HEK293 (cell line): ENCODE measurements at regions not wholly inside any gene's neighbourhood (a gene's known extent, or its start where the extent isn't known, plus 50 kb on each side); places are given as distances from the start of the nearest gene placed in this dataset.

Experiments used
- CTCF ChIP-seq: fragments of 450-650 bp; formaldehyde crosslinking; IDR thresholded peaks from 2 replicates; pipeline ENCODE4 v1.5.1; 2016; ENCODE audit warnings: missing biosample characterization, missing genetic modification characterization
- RBAK ChIP-seq: fragments of 450-650 bp; formaldehyde crosslinking; IDR thresholded peaks from 2 replicates; pipeline ENCODE4 v1.5.1; 2016; ENCODE audit warnings: missing biosample characterization, missing genetic modification characterization
- ZNF704 ChIP-seq: fragments of 450-650 bp; formaldehyde crosslinking; IDR thresholded peaks from 2 replicates; pipeline ENCODE4 v1.5.1; 2016; ENCODE audit warnings: missing biosample characterization, missing genetic modification characterization
- TF ChIP-seq, protein P1 (sequence below): fragments of 450-650 bp; formaldehyde crosslinking; IDR thresholded peaks from 2 replicates; pipeline ENCODE4 v1.5.1; 2016; ENCODE audit warnings: missing biosample characterization, missing genetic modification characterization

DNA sequence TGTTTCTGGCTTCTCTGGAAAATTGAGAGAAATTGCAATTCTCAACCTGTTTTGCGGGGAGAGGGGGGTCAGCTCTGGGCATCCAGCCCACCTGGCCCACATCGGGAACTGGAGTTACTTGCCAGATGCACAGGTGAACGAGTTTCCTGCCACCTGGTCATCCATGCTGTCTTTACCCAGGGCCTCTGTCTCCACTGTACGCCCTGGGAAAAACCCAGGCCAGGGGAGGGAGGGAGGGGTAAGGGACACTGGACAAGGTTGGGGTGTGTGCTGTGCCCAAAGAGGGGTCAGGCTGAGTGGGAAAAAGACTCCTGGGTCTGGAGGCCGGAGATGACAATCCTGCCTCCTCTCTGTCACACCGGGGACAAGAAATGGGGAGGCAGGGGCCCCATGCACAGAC lies 307.6 kb downstream of the ZNF536 start:
- no peak for TF ChIP-seq CTCF (tag by site-specific recombination)
- no peak for TF ChIP-seq RBAK
- TF ChIP-seq, protein P1, sequence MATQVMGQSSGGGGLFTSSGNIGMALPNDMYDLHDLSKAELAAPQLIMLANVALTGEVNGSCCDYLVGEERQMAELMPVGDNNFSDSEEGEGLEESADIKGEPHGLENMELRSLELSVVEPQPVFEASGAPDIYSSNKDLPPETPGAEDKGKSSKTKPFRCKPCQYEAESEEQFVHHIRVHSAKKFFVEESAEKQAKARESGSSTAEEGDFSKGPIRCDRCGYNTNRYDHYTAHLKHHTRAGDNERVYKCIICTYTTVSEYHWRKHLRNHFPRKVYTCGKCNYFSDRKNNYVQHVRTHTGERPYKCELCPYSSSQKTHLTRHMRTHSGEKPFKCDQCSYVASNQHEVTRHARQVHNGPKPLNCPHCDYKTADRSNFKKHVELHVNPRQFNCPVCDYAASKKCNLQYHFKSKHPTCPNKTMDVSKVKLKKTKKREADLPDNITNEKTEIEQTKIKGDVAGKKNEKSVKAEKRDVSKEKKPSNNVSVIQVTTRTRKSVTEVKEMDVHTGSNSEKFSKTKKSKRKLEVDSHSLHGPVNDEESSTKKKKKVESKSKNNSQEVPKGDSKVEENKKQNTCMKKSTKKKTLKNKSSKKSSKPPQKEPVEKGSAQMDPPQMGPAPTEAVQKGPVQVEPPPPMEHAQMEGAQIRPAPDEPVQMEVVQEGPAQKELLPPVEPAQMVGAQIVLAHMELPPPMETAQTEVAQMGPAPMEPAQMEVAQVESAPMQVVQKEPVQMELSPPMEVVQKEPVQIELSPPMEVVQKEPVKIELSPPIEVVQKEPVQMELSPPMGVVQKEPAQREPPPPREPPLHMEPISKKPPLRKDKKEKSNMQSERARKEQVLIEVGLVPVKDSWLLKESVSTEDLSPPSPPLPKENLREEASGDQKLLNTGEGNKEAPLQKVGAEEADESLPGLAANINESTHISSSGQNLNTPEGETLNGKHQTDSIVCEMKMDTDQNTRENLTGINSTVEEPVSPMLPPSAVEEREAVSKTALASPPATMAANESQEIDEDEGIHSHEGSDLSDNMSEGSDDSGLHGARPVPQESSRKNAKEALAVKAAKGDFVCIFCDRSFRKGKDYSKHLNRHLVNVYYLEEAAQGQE (tag by site-specific recombination): no peak
- TF ChIP-seq ZNF704 (tag by site-specific recombination): no peak
